ENCODE measurements at regions not wholly inside any gene's neighbourhood (a gene's known extent, or its start where the extent isn't known, plus 50 kb on each side); places are given as distances from the start of the nearest gene placed in this dataset.

DNA sequence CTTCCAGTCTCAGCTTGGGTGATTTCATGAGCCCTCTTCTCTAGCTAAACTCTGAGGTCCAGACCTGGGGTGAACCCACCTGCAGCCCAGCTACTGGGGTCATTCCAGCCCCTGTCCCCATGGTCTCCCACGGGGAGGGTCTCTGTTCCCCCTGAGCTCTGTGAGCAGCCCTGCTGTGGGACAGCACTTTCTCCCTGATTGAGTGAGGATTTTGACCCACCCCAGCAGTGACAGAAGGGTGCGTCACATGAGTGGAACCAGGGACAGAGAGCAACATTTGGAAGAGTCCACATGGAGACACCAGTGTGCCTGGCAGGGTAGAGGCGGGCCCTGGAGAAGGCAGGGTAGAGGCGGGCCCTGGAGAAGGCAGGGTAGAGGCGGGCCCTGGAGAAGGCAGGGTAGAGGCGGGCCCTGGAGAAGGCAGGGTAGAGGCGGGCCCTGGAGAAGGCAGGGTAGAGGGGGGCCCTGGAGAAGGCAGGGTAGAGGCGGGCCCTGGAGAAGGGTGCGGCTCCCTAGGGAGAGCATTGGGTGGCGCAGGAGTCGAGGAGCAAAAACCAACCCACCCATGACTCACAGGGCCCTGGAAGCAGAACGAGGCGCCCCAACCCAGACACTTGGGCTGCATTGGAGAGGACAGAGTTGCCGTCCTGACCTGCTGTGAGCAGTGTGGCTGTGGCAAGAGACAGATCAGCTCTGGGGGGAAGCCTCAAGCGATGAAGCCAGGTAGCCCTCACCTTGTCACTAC, 227.7 kb upstream of the B3GAT1 start:
- DNase-seq, result no peak

DNA sequence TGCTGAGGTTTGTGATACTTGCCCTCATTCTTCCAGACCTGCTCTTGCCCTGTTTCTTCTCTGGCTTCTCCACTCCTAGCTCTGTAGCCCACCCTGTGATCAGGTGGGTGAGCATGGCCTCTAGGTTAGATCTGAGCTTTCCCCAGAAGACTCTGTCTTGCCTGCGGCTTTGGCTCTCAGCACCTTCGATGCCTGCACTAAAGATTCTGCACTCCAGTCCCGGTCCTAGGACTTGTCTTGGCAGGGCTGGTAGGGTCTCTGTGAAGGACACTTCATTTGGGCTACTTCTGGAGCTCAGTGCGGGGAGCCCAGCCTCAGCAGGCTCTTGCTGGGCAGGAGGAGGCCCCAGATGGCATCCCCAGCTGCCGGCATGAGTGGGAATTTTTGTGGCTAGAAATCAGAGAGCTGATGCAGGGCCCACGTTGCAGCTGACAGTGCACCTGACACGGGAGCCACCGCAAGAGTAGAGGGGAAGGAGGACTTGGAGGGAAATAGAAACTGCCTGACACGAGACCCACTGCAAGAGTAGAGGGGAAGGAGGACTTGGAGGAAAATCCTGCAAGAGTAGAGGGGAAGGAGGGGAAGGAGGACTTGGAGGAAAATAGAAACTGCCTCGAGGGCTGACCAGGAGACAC, 226.9 kb upstream of the B3GAT1 start:
- no peak for DNase-seq

DNA sequence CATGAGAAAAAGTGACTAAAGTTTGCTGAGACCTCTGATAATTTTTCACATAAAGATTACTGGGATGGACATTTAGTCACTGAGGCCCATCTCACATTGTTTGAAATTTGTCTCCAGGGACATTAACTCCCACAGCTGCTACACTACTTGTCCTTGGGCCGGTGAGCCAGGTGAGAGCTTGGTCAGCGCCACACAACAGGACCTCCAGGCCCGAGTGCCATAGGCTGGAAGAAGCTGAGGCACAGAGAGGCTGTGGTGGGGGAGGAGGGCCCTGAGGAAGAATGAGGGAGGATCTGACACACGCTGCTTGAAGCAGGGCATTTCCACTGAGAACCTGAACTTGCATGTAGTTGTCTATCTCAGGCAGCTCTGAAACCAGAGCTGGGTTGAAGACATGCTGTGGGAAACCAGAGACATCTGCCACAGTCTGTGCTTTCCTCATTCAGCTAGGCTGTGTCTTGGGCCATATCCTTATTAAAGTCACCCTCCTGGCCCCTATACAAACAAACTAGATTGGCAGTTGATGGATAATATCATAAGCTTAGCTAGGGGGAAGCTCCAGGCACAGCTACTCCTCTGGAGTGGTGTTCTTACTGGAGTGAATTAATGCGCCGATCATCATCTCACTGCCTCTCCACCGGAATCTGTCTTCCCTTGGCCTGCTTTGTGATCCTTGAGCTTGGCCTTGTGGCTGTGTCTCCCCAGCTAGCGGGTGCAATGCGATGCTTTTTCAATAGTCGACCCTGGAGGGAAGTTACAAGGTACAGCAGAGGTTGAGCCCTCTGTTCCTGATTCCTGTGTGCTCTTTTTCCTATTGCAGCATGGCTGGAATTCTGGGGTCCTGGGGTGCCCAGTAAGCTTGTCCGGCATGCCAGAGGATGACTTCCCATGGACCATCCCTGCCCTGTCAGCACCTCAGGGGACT, 225.3 kb upstream of the B3GAT1 start:
- DNase-seq, result no peak

DNA sequence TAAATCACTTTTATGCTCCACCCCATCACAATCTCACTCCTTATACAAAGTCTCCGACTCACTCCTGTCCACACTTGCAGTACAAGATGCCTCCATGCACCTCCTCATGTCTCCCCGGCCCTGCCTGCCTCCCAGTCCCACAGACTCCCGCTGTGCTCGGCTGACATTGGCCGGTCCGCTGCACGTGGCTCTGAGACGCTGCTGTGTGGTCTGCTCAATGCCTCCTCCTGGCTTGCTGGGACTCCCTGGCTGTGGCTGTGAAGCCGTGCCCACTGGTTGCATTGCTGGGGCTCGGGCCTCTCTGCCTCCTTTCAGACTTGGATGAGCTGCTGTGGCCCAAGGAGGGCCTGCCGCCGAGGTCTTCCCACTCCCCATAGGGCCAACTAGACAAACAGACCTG, 224.0 kb upstream of the B3GAT1 start:
- DNase-seq, result no peak

DNA sequence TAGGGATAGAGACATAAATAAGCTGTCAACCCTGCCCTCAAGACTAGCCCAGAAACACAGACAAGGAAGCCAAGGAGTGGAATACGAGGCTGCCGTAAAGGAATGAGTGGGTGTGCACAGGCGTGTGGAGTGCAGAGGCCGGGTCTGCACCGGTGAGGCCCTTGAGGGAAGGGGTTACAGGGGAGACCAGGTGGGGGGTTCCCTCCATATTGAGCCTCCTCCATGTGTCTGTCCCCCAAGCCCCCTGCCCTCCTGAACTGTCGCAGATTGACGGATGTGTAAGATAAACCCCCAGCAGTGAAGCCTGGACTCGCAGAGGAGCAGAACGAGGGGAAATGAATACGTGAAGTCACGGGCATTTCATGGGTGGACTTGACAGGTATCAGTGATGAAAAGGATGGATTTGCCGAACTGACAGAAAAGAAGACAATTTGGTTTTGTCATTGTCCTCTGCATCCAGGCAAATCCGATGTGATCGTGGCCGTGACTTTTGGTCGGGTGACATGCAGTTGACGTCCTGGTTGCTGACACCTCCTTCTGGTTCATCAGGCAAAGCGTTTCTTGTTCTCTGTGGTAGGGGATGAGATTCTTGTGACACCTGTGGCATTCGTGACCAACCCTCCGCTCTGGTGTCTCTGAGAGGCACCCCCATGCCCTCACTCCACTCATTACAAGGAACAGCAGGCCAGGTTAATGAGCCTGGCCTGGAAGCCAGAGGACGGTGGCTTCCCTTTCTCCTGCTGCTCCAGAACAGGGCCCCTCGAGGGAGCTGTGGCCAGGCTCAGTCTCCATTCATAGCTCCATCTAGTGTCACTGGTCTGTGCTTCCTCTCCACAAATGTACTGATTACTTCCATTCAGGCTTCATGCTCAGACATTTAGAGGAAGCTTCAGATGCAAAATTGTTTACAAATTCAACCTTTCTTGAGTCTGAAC, 223.1 kb upstream of the B3GAT1 start:
- no peak for DNase-seq

DNA sequence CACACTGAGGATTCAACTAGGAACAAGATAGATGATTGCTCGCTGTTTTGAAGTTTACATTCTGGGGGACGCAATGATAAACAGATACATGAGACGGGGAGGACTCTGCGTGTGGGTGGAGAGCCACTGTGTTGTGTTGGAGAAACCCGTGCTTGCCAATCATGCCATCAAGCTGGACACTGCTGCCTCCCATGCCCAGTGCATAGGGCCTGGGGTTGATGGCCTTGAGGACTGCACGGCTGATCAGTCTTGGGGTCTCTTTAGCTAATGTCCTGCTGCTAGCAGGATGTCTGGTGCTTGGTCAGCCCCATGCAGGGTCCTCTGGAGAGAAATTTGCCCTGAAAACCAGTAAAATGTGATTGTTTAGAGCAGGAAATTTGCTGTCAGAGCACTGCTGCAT, 221.2 kb upstream of the B3GAT1 start:
- no peak for DNase-seq

DNA sequence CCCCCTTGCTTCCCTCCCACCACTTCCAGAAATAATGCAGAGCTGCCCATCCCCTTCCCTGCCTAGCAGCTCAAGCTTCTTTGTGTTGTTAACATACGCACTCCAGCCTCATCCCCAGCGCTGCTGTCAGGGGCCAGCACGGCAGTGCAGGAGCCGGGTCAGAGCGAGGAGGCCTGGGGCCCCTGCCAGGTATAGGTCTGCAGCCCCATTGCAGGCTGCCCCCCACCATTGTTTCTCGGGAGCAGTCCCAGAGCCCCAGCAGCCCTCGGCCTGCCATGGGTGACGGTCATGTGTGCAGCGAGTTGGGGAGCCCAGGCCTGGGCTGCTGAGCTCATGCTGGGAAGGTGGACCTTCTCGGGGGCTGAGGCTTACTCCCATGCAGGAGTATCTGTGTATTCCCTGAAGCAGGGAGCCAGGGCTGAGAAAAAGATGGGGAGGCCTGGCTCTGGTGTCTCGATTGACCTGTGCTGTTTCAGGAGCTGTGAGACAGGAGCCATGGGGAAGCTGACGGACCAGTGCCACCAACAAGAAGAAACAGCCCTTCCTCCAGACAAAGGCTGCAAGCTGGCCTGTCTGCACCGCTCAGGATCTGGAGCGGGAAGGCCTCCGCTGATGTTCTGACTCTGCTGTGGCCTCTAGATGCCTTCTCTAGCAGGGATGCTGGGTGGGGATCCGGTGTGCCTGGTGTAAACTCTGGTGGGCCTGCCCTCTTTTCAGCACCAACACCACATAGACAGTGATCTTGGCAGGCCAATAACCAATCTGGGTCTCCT, 220.5 kb upstream of the B3GAT1 start:
- DNase-seq, result no peak

DNA sequence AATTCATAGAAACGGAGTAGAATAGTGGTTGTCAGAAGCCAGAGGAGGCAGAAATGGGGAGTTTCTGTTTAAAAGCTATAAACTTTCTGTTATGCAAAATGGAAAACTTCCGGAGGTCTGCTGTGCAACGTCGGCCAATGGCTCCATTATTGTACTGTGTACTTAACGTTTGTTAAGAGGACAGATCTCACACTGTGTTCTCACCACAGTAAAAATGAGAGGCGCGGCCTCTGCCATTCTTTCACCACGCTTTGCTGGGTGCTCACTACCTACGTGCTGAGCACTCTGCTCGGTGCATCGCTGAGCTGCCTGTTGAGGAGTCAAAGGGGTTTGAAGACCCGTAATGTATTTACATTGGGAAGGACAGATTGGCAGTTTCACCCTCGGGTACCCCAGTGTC, 218.8 kb upstream of the B3GAT1 start:
- DNase-seq, result no peak

DNA sequence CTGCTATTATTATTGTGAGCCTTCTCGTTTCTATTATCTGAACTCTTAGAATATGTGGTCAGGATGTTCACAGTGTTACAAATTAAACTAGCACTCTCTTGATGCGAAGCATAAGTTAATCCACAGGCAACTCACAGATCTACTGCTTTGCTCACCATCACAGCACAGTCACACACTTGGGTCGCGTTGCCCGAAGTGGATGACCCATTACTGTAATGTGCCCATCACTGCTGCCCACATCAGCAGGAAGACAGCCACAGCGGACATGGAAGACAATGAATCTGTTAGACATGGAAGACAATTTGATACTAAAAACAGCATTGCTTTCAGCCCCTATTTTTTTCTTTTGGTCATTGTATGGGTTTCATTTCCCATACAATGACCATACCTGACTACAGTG, 216.4 kb upstream of the B3GAT1 start:
- no peak for DNase-seq

DNA sequence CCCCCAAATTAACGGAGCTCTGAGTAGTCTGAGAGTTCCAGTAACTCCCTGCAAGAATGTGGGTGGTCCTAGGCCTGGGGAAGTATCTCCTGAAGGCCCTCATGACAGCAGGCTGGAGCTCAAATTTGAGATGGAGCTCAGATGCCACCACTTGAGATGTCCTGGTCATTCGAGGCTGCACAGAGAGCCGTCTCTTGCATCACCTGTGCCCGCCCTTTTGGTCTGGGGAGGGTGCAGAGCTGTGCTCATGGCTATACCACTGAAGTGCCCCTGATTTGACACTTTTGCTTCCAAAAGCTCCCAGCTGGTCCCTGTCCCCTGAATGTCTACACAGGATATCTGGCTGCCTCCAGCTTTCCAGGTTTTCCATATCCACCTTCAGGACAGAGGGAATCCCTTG, 214.0 kb upstream of the B3GAT1 start:
- no peak for DNase-seq

DNA sequence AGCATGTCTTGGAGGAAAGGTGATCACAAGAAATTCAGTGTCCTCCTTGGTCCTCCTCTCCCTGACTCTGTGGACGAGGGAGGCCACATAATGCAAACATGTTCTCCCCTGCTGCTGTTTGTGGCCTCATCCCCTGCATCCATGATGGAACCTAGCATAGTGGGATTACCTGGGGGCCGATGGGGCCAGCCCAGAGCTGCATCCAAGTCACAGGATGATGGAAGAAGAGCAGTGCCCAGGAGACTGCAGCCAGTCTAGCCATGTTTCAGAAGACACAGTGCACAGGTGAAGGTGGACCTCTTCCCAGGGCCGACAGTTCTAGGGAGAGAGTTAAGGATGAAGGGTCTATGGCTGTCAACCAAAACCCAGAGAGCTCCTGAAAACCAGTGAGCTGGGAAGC, 213.6 kb upstream of the B3GAT1 start:
- DNase-seq, result no peak

DNA sequence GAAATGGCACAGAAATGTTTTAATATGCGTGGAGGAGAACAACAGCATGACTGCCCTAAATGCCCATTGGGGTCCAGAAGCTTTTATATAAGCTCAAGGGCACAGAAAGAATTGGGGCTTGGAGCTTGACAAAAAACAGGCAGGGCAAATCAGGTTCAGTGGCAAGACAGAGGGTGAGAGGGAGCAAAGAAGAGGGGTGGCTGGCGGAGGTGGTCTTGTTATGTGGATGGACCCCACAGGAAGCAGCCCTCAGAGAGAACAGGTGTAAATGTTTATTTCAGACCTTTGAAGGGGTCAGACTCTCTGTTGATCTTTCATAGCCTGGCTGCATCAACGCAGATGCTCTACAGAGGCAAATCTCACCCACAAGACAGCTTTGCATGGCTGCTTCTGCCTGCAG, 213.1 kb upstream of the B3GAT1 start:
- no peak for DNase-seq

DNA sequence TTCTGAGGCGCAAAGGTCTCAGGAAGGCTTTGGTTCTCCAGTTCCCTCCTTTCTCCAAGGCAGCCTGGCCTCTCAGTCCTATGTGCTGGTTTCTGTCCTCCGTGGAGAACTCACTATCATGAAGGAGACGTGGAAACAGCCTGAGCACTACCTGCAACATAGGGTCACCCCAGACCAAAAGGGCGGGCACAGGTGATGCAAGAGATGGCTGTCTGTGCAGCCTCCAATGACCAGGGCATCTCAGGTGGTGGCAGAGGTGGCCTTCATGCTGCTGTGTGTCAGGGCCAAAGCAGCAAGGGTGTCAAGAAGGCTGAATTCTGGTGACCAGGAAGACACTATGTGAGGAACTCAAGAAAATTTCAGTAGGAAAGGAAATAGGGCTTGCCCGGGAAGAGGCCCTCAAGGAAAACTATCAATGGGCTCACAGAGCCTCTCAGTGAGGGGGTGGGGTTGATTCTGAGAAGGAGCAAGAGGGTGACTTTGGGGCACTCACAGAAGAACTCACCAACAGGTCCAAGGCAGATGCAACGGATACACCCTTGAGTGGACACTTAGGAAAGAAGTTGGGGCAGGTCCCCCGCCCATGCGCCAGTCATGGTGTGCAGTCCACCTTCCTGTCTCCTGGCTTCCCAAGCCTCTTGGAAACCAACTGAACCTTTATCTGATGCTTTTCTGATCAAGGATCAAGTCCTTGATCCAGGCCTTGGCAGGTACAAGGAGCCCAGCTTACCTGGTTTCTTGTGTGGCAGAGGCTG, 212.3 kb upstream of the B3GAT1 start:
- DNase-seq, result no peak

DNA sequence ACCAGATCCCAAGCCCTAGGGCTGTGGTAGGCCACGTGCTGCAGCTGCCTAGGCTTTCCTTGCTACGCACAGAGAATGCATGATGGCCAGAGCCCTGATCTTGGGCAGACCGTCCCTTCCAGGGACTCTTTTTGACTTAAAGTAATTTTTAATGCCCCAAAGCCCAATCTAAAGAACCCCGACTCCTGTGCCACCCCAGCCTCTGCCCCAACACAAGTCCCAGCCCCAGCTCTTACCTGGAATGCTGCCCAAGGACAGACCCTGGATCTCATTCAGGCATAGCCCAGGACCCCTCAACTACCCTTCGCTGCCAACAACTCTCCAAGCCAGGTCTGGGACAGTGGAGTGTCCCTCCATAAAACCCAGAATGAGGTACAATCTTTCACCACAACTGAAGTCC, 211.7 kb upstream of the B3GAT1 start:
- no peak for DNase-seq

DNA sequence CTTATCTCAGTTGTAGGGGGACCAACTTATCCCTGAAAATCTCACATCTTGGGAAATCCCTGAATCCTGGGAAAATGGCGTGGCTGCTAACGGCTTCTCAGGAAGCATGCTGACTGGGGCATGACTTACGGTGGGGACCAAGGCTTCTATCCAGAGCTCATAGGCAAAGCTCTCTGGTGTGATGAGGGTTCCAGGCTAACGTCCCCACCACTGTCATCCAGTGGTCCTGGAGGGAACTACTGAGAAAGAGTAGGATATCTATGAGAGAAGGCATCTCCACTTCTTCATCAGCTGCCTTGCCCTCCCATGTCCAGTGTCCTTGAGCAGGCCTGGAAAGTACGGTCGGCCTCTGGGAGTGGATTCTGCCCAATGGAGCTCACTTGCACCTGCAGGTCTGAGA, 210.4 kb upstream of the B3GAT1 start:
- no peak for DNase-seq

DNA sequence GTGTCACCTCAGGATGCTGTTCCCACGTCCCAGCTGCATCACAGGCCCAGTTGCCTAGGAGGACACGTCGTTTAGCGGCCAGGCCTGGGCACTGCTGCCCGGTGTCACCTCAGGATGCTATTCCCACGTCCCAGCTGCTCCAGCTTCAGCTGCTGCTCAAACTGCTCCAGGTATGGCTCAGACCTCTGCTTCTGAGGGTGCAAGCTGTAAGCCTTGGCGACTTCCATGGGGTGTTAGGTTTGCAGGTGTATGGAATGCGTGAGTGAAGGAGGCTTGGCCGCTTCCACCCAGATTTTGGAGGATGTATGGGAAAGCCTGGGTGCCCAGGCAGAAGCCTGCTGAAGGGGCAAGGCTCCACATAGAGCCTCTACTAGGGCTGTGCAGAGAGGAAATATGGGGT, 205.3 kb upstream of the B3GAT1 start:
- DNase-seq, result no peak

DNA sequence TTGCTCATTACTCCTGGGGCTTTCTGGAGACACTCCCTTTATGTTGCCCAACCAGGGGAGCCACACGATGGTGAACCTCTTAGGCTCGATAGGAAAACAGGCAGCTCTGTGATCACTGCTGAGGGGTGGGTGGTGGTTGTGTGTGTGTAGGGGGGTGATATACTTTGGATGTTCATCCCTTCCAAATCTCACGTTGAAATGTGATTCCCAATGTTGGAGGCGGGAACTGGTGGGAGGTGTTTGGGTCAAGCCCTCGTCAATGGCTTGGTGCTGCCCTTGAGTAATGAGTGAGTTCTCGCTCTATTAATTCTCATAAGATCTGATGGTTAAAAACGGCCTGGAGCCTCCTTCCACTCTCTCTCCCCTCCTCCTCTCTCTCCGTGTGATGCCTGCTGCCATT, 204.0 kb upstream of the B3GAT1 start:
- no peak for DNase-seq

DNA sequence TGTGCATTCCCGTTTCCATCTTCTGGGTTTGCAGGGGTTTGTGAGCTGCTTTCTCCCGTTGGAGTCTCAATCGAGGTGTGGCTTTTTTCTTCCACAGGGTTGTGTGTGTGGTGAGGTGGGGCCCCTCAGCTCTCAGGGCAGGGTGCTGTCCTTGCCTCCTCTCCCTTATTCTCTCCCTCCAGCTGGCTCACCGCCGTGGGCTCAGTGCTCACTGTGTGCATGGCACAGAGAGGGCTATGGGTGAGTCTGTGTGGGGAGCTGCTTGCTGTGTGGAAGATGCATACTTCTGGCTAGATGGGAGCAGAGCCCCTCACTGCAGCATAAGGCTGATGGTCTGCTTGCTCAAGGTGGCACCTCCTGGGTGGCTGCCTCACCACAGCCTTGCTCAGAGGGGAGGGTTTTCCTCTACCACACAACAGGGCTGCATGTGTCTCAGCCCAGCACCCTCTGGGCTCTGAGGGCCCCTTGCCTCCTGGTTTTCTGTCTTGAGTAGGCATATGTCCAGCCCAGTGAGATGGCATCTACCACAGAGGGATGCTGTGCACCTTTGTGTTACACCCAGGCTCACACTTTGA, 203.1 kb upstream of the B3GAT1 start:
- no peak for DNase-seq

DNA sequence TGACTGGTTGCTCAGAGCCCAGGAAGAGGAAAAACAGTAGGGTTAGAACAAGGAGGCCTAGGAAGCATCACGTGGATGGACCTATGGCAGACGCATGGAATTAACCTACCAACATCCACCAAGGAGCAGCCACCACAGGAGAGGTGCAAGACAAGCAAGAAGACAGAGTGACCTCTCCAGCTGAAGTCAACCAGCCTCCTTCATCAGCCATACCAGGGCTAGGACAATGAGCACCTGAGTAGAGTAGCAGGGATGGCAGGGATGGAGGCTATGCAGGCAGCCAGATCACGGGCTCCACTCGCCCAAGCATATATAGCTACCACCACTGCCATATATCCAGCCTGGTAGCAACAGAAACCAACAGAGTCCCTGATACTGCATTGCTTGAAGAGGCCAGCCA, 202.1 kb upstream of the B3GAT1 start:
- DNase-seq, result no peak

DNA sequence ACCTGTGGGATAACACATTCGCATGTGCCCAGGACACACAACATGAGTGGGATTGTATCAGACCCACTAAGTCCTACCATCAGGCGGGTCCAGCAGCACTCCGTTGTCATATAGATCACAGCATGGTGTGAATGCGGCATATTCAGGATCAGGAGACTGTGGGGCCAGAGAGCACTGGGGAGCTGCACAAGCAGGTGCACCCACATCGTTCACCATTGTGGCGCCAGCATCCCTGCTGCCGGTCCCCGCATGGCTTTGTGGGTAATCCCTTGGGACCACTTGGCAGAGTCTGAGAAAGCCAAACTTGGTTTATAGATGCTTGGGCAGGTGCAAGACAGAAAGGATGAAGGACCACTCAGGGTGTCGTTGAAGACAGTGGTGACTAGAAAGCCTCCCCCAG, 201.6 kb upstream of the B3GAT1 start:
- DNase-seq, result no peak

All from T-helper 2 cell (primary cell).